SU-DHL-6 (cell line): ENCODE measurements at regions not wholly inside any gene's neighbourhood (a gene's known extent, or its start where the extent isn't known, plus 50 kb on each side); places are given as distances from the start of the nearest gene placed in this dataset.

Experiments
- CTCF ChIP-seq: fragments of 200-600 bp; sonication (generic); IDR thresholded peaks from one replicate; pipeline ENCODE4 v1.5.1; 2017; ENCODE audit warnings: antibody characterized with exemption, mild to moderate bottlenecking, low read length, moderate library complexity; ENCODE audit not compliant: insufficient read depth, poor library complexity, severe bottlenecking
- EZH2phosphoT487 ChIP-seq: fragments of 200-600 bp; sonication (generic), shearing (Covaris generic); conservative IDR thresholded peaks from 2 replicates; pipeline ENCODE4 v1.6.1; 2018; ENCODE audit warnings: mild to moderate bottlenecking, antibody characterized with exemption, low read length, moderate library complexity, mixed read lengths

GRCh38 chr2:120509991-120510735 lies 164.2 kb downstream of the INHBB start:
- no peak for TF ChIP-seq CTCF
- no peak for TF ChIP-seq EZH2phosphoT487
